RWPE1 (cell line): ENCODE measurements at regions not wholly inside any gene's neighbourhood (a gene's known extent, or its start where the extent isn't known, plus 50 kb on each side); places are given as distances from the start of the nearest gene placed in this dataset.

Experiments used
- CTCF ChIA-PET: fragments of 350-600 bp; sonication (Branson Sonifier 250); formaldehyde crosslinking; extraction: SDS; loops from one replicate; lab custom pipeline; 2021; lab: Yijun Ruan, JAX
- POLR2A ChIA-PET: fragments of 400-600 bp; formaldehyde crosslinking; extraction: SDS; loops from one replicate; lab custom pipeline; 2020; ENCODE audit warnings: antibody characterized with exemption; ENCODE audit not compliant: low non-redundant PET; lab: Yijun Ruan, JAX
- DNase-seq: peaks from one replicate; pipeline ENCODE4 v3.0.0; 2012; ENCODE audit warnings: low spot score
- H3K27ac ChIP-seq: fragments of 450-650 bp; 2 replicates; pipeline ENCODE4 v1.5.1; 2017
- CTCF ChIP-seq: fragments of 450-650 bp; conservative IDR thresholded peaks from 2 replicates; pipeline ENCODE4 v1.5.1; 2017; ENCODE audit warnings: low read depth, mild to moderate bottlenecking

- no peak for DNase-seq
- no peak overlapping the region for H3K27ac ChIP-seq
- ChIA-PET POLR2A (no interaction called here), CTCF (no interaction called here)
- TF ChIP-seq CTCF, result no peak
Measured at GRCh38 chr13:76610819-76611415, 275.3 kb downstream of the KCTD12 start.

GRCh38 chr13:76609643-76610042 lies 276.6 kb downstream of the KCTD12 start:
- POLR2A ChIA-PET, result no interaction called here
- CTCF ChIA-PET, result no interaction called here

GRCh38 chr13:76607866-76608265 lies 278.3 kb downstream of the KCTD12 start:
- TF ChIP-seq CTCF, result no peak
- ChIA-PET CTCF (interaction anchor here (0.5 kb wide), 1 partner anchor 1417 kb away, joined by 3 read pairs; no protein-coding TSS in a partner anchor), POLR2A (no interaction called here)
- no peak for DNase-seq
- H3K27ac ChIP-seq, result no peak overlapping the region

More at GRCh38 chr13:76609643-76610042, 276.6 kb downstream of the KCTD12 start:
- H3K27ac ChIP-seq, result no peak overlapping the region
- no peak for DNase-seq
- no peak for TF ChIP-seq CTCF

- H3K27ac ChIP-seq, result no peak overlapping the region
- ChIA-PET CTCF (no interaction called here), POLR2A (no interaction called here)
- no peak for TF ChIP-seq CTCF
- DNase-seq, result no peak
Measured at GRCh38 chr13:76600081-76600480, 286.1 kb downstream of the KCTD12 start.

- no peak overlapping the region for H3K27ac ChIP-seq
- DNase-seq, result no peak
- no peak for TF ChIP-seq CTCF
- ChIA-PET POLR2A (no interaction called here), CTCF (interaction anchor here (0.7 kb wide), 1 partner anchor 803 kb away, joined by 5 read pairs; no protein-coding TSS in a partner anchor)
Measured at GRCh38 chr13:76597868-76598267, 288.3 kb downstream of the KCTD12 start.

GRCh38 chr13:76596216-76596615 lies 290.0 kb downstream of the KCTD12 start:
- no peak overlapping the region for H3K27ac ChIP-seq
- ChIA-PET POLR2A (no interaction called here), CTCF (no interaction called here)
- no peak for DNase-seq
- TF ChIP-seq CTCF, result no peak

GRCh38 chr13:76594435-76594834 lies 291.8 kb downstream of the KCTD12 start:
- ChIA-PET CTCF (no interaction called here), POLR2A (no interaction called here)
- TF ChIP-seq CTCF, result no peak
- H3K27ac ChIP-seq, result no peak overlapping the region
- no peak for DNase-seq
